SK-N-SH (cell line): ENCODE measurements at regions not wholly inside any gene's neighbourhood (a gene's known extent, or its start where the extent isn't known, plus 50 kb on each side); places are given as distances from the start of the nearest gene placed in this dataset.

Experiments
- EP300 ChIP-seq, 2 experiments: IDR thresholded peaks; 2 replicates each; pipeline versions ENCODE4 v1.4.0 to v1.6.1; 2012; ENCODE audit warnings: borderline replicate concordance in 1 of 2, low read depth in 1 of 2, low read length in 1 of 2
- FOXJ3 ChIP-seq: sonication (generic); formaldehyde crosslinking; IDR thresholded peaks from 2 replicates; pipeline ENCODE4 v1.5.1; 2020; ENCODE audit warnings: mild to moderate bottlenecking, missing genetic modification reagents
- RAD21 ChIP-seq: IDR thresholded peaks from 2 replicates; pipeline ENCODE4 v1.6.1; 2012; ENCODE audit warnings: mild to moderate bottlenecking, low read length

- TF ChIP-seq FOXJ3 (CRISPR knock-in tag), result no peak
- no peak for TF ChIP-seq RAD21
- TF ChIP-seq EP300 (IDR thresholded peaks at IDR 0.05; ENCODE audit: borderline replicate concordance in 1 of 2, low read depth in 1 of 2, low read length in 1 of 2), result no peak
These were observed 275.5 kb downstream of the AKAIN1 start for GRCh38 chr18:4921548-4921947.
